ENCODE measurements at regions not wholly inside any gene's neighbourhood (a gene's known extent, or its start where the extent isn't known, plus 50 kb on each side); places are given as distances from the start of the nearest gene placed in this dataset.
"Not testable (repeated sequence)": the region's sequence is repeated elsewhere in the genome, so short reads cannot be mapped to it uniquely, and the experiment has no call there.

GRCh38 chr9:12318732-12319685, 374.2 kb upstream of the TYRP1 start:
- DNase-seq = no peak

DNA sequence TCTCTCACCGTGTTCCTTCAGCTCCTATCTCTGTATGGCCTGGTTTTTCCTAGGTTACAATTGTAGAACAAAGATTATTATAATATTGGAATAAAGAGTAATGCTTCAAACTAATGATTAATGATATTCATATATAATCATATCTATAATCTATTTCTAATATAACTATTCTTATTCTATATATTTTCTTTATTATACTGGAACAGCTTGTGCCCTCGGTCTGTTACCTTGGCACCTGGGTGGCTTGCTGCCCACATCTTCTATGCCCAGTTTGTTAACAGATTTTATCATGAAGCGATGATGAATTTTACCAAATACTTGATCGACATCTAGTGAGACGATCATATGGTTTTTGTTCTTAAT, 363.6 kb upstream of the TYRP1 start:
- DNase-seq = no peak

GRCh38 chr9:12333966-12334365, 359.2 kb upstream of the TYRP1 start:
- not testable (repeated sequence) for DNase-seq

- DNase-seq = no peak
These were observed 342.4 kb upstream of the TYRP1 start for GRCh38 chr9:12350775-12351174.

DNA sequence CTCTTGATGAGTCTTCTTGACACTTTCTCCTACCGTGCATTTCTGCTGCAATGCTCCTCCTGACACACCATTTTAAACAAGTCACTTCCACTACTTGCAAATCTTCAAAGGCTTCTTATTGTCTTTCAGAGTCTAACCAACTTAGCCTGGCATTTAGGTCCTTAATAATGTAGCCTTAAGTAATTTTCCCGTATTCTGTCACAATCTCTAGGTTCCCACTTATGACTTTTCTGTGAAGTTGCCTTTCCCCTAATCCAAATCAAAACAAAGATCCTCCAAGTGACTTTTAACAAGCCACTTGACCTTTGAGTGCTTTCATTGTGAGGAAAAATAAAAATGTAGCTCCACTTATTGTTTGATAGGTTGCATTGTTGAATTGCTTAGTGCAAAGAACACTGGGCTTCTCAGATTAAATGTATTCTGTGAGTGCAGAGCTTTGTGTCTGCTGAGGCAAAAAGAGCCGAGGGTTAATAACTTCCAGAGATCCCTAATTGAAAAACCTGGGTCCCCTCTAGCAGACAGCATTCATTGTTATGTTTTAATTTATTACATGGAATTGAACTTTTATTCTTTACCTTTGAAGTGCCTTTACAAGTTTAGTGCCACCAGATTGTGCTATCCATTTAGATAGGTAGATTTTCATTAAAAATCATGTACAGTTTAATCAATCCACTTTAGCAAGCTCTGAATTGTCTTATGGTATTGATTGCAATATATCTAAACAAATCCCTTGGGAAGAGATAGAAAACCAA, 341.7 kb upstream of the TYRP1 start:
- no peak for DNase-seq

GRCh38 chr9:12352045-12352315, 341.2 kb upstream of the TYRP1 start:
- DNase-seq = no peak

DNA sequence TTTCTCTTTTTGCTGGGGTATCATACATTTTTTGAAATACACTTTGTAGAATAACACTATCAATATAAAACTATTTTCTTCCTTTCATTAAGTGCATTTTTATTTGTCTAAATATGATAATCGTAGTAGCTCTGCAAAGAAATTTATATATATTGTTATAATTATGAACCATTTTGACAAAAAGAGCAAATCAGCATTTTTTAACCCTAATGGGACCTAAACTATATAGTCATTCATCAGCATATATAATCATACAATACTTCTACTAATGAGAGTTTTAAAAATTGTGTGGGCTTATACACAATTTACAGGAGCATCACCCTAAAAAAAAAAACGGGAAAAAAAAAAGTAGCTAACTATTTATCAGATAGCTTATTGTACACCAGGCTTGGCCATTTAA, 329.7 kb upstream of the TYRP1 start:
- DNase-seq = no peak

GRCh38 chr9:12368569-12368968, 324.6 kb upstream of the TYRP1 start:
- DNase-seq = no peak

DNA sequence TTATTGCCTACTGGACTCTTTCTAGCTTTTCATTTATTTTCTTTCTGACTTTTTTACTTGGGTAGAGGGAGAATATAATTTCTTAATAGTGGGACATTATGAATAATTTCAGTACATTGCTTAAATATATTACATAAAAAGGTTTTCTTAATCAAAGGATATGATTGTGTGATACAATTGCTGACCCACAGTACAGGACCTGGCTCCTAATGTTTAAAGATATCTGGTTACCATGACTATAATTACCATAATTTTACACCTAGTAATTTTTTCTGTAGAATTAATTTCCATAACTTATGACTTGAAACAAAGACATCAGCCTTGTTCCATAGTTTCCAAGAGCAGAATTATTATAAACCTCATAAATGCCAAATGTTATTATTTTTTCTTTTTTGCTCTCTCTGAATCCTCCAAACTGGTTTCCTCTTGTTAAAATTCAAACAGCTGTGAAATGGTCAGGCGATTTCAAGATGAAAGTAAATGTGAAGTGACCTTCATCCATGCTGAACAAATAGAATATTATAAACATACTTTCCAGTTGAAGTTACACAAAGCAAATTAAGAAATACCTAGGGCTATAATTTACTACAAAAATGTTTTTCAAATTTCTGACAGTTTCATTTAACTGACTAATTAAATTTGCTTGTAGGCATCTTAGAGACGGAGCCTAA, 301.2 kb upstream of the TYRP1 start:
- DNase-seq = no peak

DNA sequence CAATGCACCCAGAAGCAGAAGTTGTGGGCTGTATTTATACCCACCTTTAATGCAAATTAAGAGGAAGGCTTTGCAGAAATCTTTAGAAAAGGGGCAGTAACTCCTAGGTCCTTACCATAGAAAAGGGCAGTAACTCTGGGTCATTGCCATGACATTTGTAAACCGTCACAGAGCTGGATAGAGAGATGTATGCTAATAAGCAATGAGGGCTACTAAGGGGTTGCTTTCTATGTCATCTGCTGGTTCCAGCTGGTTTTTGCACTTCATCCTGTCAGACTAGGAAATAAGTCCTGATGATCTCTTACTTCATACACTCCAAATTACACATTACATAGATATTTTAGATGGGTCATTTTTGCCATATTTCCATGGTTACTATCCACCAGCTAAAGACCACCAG, 299.1 kb upstream of the TYRP1 start:
- DNase-seq = no peak

- DNase-seq = no peak
These were observed 289.5 kb upstream of the TYRP1 start for GRCh38 chr9:12403721-12404120.

- DNase-seq = no peak
These were observed 279.2 kb upstream of the TYRP1 start for GRCh38 chr9:12413986-12414385.

- no peak for DNase-seq
These were observed 278.7 kb upstream of the TYRP1 start for GRCh38 chr9:12414514-12414913.

DNA sequence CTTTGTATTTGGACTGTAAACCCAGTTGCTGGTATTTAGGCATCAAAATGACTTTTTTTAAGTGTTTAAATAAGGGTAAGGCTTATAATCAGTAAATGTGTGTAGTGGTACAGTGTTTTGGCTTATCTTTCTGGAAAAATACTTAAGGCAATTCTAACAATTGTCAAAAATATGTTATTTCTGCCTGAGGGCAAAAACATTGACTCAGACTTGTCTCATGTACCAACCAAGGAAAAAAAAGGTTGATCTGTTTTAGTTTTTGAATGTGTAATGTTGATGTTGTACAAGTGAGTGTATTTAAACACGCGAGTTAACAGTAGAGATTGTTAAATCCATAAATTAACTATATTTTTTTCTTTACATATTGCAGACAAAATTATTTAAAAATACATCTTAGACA, 277.8 kb upstream of the TYRP1 start:
- DNase-seq = no peak

DNA sequence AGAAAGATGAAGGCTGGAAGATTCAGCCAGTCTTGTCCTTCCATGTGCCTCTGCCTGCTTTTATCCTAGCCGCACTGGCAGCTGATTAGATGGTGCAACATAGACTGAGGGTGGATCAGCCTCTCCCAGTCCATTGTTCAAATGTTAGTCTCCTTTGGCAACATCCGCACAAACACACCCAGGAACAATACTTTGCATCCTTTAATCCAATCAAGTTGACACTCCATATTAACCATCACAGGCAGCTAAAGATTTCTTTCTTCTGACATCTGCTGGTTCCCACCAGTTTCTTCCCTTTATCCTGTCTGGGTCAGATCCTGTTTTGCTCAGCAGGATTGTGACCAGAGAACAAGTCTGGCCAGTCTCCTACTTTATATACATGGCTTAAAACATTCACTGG, 276.5 kb upstream of the TYRP1 start:
- DNase-seq = no peak

DNA sequence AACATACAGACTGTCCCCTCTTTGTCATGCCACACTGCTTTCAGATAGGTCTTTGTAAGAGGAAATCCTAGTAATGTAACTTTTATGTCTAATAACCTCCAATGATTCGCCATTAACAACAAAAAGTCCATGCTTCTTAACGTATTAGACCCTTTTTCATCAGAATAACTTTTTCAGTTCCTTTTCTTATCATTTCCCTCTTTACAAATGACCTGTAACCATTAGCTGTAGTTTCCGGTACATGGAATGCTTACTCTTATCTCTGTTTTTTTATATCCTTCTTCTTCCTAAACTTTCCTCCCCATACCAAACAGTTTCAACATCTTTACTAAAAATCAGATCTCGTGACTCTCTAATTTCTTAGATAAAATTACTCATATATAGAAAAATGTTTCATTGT, 268.9 kb upstream of the TYRP1 start:
- no peak for DNase-seq

- DNase-seq = no peak
These were observed 267.0 kb upstream of the TYRP1 start for GRCh38 chr9:12425878-12426864.

- DNase-seq = no peak
These were observed 253.9 kb upstream of the TYRP1 start for GRCh38 chr9:12439267-12439666.

DNA sequence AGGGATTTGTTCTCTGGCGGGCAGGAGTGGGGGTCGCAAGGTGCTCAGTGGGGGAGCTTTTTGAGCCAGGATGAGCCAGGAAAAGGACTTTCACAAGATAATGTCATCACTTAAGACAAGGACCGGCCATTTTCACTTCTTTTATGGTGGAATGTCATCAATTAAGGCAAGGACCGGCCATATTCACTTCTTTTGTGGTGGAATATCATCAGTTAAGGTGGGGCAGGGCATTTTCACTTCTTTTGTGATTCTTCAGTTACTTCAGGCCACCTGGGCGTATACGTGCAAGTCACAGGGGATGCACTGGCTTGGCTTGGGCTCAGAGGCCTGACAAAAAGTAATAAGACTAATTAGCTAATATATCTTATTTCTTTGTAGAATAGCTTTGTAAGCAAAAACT, 252.1 kb upstream of the TYRP1 start:
- DNase-seq = not testable (repeated sequence)

GRCh38 chr9:12441506-12441905, 251.7 kb upstream of the TYRP1 start:
- DNase-seq = no peak

DNA sequence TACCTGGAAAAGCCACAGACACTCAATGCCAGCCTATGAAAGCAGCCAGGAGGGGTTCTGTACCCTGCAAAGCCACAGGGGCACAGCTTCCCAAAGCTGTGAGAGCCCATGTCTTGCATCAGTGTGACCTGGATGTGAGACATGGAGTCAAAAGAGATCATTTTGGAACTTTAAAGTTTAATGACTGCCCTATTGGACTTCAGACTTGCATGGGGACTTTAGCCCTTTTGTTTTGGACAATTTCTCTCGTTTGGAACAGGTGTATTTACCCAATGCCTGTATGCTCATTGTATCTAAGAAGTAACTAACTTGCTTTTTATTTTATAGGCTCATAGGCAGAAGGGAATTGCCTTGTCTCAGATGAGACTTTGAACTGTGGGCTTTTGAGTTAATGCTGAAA, 244.9 kb upstream of the TYRP1 start:
- no peak for DNase-seq

DNA sequence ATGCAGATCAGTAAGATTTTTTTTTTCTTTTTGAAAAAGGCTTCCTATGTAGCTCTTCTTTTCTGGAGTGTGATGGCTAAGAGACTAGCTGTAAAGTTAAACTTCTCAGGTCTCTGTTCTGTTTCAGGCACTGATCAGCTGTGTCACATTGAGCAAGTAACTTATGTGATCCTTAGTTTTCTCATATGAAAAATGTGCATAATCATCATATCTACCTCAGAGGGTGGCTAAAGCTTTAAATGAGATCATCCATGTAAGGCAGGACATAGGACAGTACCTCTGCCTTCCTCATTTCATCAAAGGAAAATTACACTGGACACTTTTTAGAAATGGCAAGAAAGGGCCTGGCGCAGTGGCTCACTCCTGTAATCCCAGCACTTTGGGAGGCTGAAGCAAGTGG, 235.9 kb upstream of the TYRP1 start:
- DNase-seq = no peak
